ENCODE measurements at regions not wholly inside any gene's neighbourhood (a gene's known extent, or its start where the extent isn't known, plus 50 kb on each side); places are given as distances from the start of the nearest gene placed in this dataset.

GRCh38 chr6:47134476-47135189, 92.5 kb upstream of the ADGRF1 start (continued):
- TF ChIP-seq TAF7 (optimal IDR thresholded peaks at IDR 0.05; ENCODE audit: borderline replicate concordance, low read depth, low read length) = no peak
- TF ChIP-seq TAF1 (IDR thresholded peaks at IDR 0.05; ENCODE audit: low read depth, low read length) = no peak
- TF ChIP-seq TBP (IDR thresholded peaks at IDR 0.05; ENCODE audit: low read depth, low read length) = no peak
